Motor neuron (in vitro differentiated cells): ENCODE measurements at regions not wholly inside any gene's neighbourhood (a gene's known extent, or its start where the extent isn't known, plus 50 kb on each side); places are given as distances from the start of the nearest gene placed in this dataset.
"Not testable (repeated sequence)": the region's sequence is repeated elsewhere in the genome, so short reads cannot be mapped to it uniquely, and the experiment has no call there.

Experiments used
- ATAC-seq, 8 experiments: fragments of 200-7000 bp; cut with Tn5 transposase; replicated peaks in 6 of 8; 2 replicates each; pipeline ENCODE4 v1.8.0; 2021; ENCODE audit warnings: mild to moderate bottlenecking in 8 of 8, moderate library complexity in 8 of 8
- H3K27ac ChIP-seq, 2 donors: fragments of 250-450 bp; sonication (Bioruptor Pico); 2 replicates each; pipeline ENCODE4 v1.9.0; 2021; ENCODE audit warnings: antibody characterized with exemption in 2 of 2, mild to moderate bottlenecking in 2 of 2, moderate library complexity in 1 of 2
- H3K4me1 ChIP-seq, 2 donors: fragments of 250-450 bp; sonication (Bioruptor Pico); replicated peaks in 1 of 2; 2 replicates each; pipeline ENCODE4 v1.6.1; 2021; ENCODE audit warnings: antibody characterized with exemption in 2 of 2, mild to moderate bottlenecking in 2 of 2, moderate library complexity in 1 of 2
- H3K4me3 ChIP-seq, 5 donors: fragments of 250-450 bp; sonication (Bioruptor Pico); 2 replicates each; pipeline ENCODE4 v1.9.0; 2021; ENCODE audit warnings: antibody characterized with exemption in 5 of 5, mild to moderate bottlenecking in 5 of 5, moderate library complexity in 4 of 5
- WGBS, 10 experiments: fragments of 450-650 bp; shearing (Covaris generic); methylation state at CpG; one replicate each; pipeline ENCODE4 v1.0.0; 2022; 5-methylcytosine and 5-hydroxymethylcytosine counted together
- in situ Hi-C, 9 experiments: fragments of 400-800 bp; cut with MboI; loops; one replicate each; pipeline ENCODE4 v1.15.0; 2021; ENCODE audit warnings: low sequenced_read_pairs in 9 of 9, low pct_unique_long_range_greater_than_20kb in 2 of 9; ENCODE audit not compliant: unreplicated experiment in 9 of 9

- 79 to 100% (median 92%) methylated on average over 2 to 6 of the region's 6 CpGs; no CpG with 5 or more reads in 2 of the 10 experiments for WGBS, 10 experiments
- ATAC-seq: no peak
- in situ Hi-C loops: loop anchor here in 1 of 9 experiments (25.0 kb wide), 1 partner anchor 565 kb away; no protein-coding TSS in a partner anchor
- Histone ChIP-seq H3K27ac (no peak overlapping the region), H3K4me1 (peaks cover 0 to 3% of the 10 kb centered on the region in 2 donors), H3K4me3 (no peak overlapping the region)
These were observed 174.7 kb upstream of the AHI1 start for GRCh38 chr6:135672256-135672655.

DNA sequence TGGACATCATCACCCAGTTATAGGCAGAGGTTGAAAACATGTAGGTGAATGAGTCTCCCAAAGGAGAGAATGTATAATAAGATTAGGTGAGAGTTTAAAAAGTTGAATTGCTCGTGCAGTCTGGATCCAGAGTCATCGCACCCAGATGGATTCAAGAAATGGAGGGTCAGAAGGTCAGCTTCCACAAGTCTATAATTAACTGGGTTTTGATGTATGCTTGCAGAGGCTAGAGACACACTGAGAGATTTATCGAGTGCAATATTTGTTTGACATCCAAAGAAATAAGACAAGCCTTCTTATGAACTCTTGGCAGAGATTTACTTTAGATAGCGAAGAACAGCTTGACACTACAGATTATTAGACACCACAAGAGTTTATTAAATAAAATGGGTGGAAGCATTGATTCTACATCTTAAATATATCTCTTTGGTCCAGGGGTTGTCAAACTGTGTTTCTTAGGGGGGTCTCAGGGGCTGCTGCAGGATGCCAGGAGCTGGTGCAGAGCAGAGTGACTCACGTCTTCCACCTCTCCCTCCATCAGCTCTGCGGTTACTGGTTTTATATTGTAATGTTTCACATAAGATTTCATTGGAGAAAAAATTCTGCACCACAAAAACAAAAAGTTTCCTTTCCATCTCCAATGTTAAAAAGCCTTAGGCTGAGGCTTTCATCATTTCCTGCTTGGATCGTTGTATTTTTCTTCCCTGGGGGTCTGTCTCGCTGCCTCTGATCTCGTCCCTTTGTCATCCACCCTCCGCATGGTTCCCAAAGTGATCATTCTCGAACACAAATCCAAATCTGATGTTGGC lies 176.2 kb upstream of the AHI1 start:
- WGBS, 10 experiments: 60 to 100% (median 85%) methylated on average over 1 to 11 of the region's 11 CpGs
- Histone ChIP-seq H3K27ac (no peak overlapping the region), H3K4me3 (no peak overlapping the region), H3K4me1 (no peaks in the 10 kb centered on the region)
- in situ Hi-C loops: loop anchor here in 1 of 9 experiments (25.0 kb wide), 1 partner anchor 564 kb away; no protein-coding TSS in a partner anchor
- peak in 2 of 8 experiments; percentile 36 for ATAC-seq

DNA sequence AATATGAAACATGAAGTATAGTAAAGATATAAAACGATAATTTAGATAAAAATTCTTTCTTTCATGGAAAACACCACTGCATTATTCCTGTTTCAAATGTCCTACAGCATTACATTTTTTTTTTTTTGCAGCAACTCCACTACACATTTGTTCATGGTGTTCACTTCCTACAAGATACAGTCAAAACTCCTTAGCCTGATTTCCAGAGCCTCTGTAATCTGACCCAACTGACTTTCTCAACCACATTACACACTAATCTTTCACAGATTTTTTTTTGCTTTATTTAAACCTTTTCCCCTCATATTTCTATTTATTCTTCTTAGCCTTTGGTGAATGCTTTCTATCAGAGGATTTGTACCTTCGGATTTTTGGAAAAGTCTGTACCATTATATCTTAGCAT lies 176.5 kb upstream of the PDE7B start:
- Histone ChIP-seq H3K4me3 (no peak overlapping the region), H3K27ac (no peak overlapping the region), H3K4me1 (no peaks in the 10 kb centered on the region)
- no peak for ATAC-seq
- WGBS, 10 experiments: 0 to 100% (median 63%) methylated on average over 1 to 2 of the region's 2 CpGs
- in situ Hi-C loops: no loop called here

GRCh38 chr6:135675862-135676261 lies 175.6 kb upstream of the PDE7B start:
- no peaks in the 10 kb centered on the region for H3K4me1 ChIP-seq
- 9 to 100% (median 43%) methylated on average over 1 of the region's 1 CpG; no CpG with 5 or more reads in 1 of the 10 experiments for WGBS, 10 experiments
- no peak overlapping the region for H3K27ac ChIP-seq
- in situ Hi-C loops: no loop called here
- ATAC-seq: peak; percentile 32 to 85 (median 80)
- H3K4me3 ChIP-seq: no peak overlapping the region

GRCh38 chr6:135680964-135681913 lies 170.3 kb upstream of the PDE7B start:
- Histone ChIP-seq H3K27ac (no peak overlapping the region), H3K4me3 (no peak overlapping the region), H3K4me1 (no peaks in the 10 kb centered on the region)
- no peak for ATAC-seq
- in situ Hi-C loops: no loop called here
- 0 to 75% (median 44%) methylated on average over 1 to 2 of the region's 2 CpGs; no CpG with 5 or more reads in 2 of the 10 experiments for WGBS, 10 experiments

- no peaks in the 10 kb centered on the region for H3K4me1 ChIP-seq
- ATAC-seq: peak in 3 of 8 experiments; percentile 76 to 91 (median 88)
- 17 to 100% (median 73%) methylated on average over 1 to 2 of the region's 2 CpGs; no CpG with 5 or more reads in 1 of the 10 experiments for WGBS, 10 experiments
- in situ Hi-C loops: no loop called here
- no peak overlapping the region for H3K4me3 ChIP-seq
- H3K27ac ChIP-seq: no peak overlapping the region
These were observed 164.7 kb upstream of the PDE7B start for GRCh38 chr6:135686784-135687301.

DNA sequence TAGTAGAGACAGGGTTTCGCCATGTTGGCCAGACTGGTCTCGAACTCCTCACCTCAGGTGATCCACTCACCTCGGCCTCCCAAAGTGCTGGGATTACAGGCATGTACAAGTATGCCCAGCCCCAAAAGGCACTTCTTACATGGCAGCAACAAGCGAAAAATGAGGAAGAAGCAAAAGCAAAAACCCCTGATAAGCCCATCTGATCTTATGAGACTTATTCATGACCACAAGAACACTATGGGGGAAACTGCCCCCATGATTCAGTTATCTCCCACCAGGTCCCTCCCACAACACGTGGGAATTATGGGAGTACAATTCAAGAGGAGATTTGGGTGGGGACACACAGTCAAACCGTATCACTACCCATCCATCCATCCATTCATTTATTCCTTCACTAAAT lies 163.0 kb upstream of the PDE7B start:
- ATAC-seq, H3K4me1 ChIP-seq, in situ Hi-C loops, H3K27ac ChIP-seq, H3K4me3 ChIP-seq: not testable (repeated sequence)
- WGBS, 10 experiments: 50 to 82% (median 62%) methylated on average over 1 to 6 of the region's 6 CpGs; no CpG with 5 or more reads in 5 of the 10 experiments

DNA sequence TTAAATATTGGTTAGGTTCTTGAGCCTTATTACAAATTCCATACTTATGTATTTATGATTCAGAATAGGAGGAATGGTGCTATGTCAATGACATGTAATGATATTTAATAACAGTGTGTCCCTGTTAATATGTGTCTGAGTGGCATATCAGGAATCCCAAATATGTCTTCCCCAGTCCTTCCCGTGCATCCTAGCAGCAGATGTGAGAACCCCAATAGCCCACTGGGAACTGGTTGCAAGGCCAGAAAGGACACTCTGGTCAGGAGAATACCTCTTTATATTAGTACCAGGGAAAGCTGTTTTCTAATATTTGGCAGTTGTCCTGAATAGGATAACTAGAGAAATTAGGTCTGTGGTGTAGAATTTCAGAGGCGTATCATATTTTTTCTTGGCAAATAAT lies 159.1 kb upstream of the PDE7B start:
- WGBS, 10 experiments: 80 to 100% (median 87%) methylated on average over 1 to 2 of the region's 2 CpGs; no CpG with 5 or more reads in 4 of the 10 experiments
- Histone ChIP-seq H3K4me1 (no peaks in the 10 kb centered on the region), H3K27ac (no peak overlapping the region), H3K4me3 (no peak overlapping the region)
- in situ Hi-C loops: no loop called here
- no peak for ATAC-seq

- ATAC-seq: no peak
- Histone ChIP-seq H3K4me3 (no peak overlapping the region), H3K4me1 (no peaks in the 10 kb centered on the region), H3K27ac (no peak overlapping the region)
- in situ Hi-C loops: no loop called here
- 73 to 98% (median 89%) methylated on average over 2 to 7 of the region's 7 CpGs for WGBS, 10 experiments
These were observed 157.6 kb upstream of the PDE7B start for GRCh38 chr6:135693811-135694370.

DNA sequence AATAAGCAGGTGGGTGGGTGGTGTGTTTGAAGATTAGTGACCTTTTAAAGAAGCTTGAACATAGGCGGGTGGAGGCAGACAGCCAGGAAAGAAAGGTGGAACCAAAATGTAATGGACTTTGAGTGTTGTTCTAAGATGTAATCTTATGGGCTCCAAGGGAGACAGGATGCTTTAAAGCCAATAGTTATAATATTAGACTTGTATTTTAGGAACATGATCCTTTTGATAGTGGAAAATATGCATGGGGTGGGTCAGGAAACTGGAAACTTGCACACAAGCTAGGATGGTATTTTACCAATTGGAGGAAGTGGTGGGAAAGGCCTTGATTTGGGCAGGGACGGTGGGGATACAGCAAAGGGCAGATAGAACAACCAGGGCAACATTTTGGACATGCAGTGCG lies 151.8 kb upstream of the PDE7B start:
- no peak for ATAC-seq
- in situ Hi-C loops: no loop called here
- Histone ChIP-seq H3K4me1 (no peaks in the 10 kb centered on the region), H3K27ac (no peak overlapping the region), H3K4me3 (no peak overlapping the region)
- WGBS, 10 experiments: 67 to 100% (median 92%) methylated on average over 1 to 2 of the region's 3 CpGs; no CpG with 5 or more reads in 2 of the 10 experiments

- Histone ChIP-seq H3K4me1 (no peaks in the 10 kb centered on the region), H3K4me3 (no peak overlapping the region), H3K27ac (no peak overlapping the region)
- 31 to 100% (median 71%) methylated on average over 1 to 3 of the region's 3 CpGs for WGBS, 10 experiments
- no peak for ATAC-seq
- in situ Hi-C loops: no loop called here
These were observed 150.1 kb upstream of the PDE7B start for GRCh38 chr6:135701426-135701825.

DNA sequence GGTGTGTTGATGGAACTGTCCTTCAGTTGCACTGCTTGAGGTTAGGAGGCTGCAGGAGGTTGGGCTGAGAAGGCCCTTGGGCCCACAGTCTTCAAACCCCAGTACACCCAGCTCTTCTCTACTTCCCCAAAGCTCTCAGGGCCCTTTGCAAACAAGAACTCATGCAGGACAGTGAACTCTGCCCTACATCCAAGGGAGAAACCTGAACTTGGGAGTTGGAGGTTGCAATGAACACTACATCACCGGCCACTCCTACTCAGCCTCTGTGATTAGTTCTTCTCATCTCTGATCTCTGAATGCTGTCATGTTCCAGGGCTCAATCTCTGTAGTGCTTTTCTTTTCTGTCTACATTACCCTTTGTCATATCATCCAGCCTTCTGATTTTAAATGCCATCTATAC lies 148.5 kb upstream of the PDE7B start:
- no peak overlapping the region for H3K27ac ChIP-seq
- WGBS, 10 experiments: 100% methylated on average over 1 of the region's 1 CpG; no CpG with 5 or more reads in 7 of the 10 experiments

More for the DNA sequence above, 148.5 kb upstream of the PDE7B start:
- no peak for ATAC-seq
- Histone ChIP-seq H3K4me3 (no peak overlapping the region), H3K4me1 (no peaks in the 10 kb centered on the region)
- in situ Hi-C loops: no loop called here
